NCI-H460 (cell line): ENCODE measurements at regions not wholly inside any gene's neighbourhood (a gene's known extent, or its start where the extent isn't known, plus 50 kb on each side); places are given as distances from the start of the nearest gene placed in this dataset.
"Not testable (repeated sequence)": the region's sequence is repeated elsewhere in the genome, so short reads cannot be mapped to it uniquely, and the experiment has no call there.

Source experiments
- DNase-seq: peaks from one replicate; pipeline ENCODE4 v3.0.0-alpha.2; 2016; ENCODE audit warnings: low read depth; ENCODE audit errors: extremely low read depth

DNA sequence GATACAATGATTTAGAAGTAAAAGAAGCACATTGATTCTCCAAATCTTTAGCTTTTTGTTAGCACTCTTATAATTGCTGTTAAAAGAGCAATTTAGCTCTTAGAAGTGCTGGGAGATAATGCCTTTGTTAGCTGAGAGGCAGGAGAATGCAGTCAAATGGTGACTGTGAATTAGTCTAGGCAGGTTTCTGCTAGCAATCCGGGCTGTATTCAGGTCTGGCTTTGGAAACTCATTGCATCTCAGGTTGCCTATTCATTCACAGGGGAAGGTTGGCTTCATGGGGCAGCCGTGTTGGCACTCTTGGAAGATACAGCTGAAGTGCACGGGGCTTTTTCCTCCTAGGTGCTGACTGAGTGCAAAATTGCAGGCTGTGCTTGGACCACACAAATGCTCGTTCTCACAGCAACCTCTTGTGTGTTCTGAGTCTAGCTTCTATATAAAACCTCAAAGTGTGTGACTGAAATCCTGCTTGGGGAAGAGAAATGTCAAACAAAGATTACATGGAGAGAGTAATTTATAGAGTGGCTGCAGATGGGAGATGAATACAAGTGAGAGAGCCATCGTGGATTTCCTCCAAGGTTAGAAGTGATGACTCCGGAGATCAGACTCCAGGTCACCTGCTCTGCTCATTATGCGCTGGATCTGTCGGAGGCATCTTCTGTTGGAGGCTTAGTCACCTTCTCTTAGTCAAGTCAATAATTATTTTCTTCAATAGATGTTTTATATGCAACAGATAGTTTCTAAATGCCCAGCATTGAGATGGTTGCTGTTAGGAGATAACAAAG is 167.8 kb downstream of the PMAIP1 start:
- no peak for DNase-seq

DNA sequence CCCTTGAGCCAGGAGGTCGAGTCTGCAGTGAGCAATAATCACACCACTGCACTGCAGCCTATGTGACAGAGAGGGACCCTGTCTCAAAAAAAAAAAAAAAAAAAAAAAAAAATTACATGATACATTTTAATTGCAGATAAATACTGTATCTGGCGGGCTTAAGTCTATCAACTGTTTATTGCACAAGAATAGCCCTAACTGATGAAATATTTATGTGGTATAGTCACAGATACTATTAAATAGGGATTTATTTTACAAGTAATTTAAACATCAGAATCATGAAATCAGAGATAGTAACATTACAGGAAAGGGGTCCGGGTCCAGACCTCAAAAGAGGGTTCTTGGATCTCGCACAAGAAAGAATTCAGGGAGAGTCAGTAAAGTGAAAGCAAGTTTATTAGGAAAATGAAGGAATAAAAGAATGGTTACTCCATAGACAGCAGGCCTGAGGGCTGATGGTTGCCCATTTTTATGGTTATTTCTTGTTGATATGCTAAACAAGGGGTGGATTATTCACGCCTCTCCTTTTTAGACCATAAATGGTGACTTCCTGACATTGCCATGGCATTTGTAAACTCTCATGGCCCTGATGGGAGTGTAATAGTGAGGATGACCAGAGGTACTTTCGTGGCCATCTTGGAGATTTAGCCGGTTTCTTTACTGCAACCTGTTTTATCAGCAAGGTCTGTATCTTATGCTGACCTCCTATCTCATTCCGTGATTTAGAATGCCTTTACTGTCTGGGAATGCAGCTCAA is 166.6 kb downstream of the PMAIP1 start:
- DNase-seq, result no peak

DNA sequence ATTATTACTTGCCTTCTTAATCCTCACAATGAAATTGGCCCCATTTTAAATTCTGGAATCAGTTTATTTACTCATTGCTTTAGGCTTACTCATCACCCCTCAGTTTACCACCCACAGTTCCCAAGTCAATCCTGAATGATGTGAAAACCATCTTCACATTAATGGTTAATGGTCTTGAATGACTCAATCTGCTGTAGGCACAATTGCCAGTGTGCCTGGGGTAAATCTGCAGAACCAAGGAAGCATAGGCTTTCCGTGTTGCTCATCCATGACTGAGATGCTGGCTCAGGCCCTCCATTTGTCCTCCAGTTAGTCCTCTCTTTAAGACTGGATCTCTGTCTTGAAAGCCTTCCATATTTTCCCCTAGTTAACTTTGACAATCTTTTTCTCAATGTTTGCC is 164.5 kb downstream of the PMAIP1 start:
- no peak for DNase-seq

DNA sequence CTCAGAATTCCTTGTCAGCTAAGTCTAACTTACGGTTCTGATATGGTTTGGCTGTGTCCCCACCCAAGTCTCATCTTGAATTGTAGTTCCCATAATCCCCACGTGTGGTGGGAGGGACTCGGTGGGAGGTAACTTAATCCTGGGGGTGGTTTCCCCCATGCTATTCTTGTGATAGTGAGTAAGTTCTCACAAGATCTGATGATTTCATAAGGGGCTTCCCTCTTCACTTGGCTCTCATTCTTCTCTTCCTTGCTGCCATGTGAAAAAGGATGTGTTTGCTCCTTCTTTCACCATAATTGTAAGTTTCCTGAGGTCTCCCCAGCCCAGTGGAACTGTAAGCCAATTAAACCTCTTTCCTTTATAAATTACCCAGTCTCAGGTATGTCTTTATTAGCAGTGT is 163.0 kb downstream of the PMAIP1 start:
- not testable (repeated sequence) for DNase-seq

DNA sequence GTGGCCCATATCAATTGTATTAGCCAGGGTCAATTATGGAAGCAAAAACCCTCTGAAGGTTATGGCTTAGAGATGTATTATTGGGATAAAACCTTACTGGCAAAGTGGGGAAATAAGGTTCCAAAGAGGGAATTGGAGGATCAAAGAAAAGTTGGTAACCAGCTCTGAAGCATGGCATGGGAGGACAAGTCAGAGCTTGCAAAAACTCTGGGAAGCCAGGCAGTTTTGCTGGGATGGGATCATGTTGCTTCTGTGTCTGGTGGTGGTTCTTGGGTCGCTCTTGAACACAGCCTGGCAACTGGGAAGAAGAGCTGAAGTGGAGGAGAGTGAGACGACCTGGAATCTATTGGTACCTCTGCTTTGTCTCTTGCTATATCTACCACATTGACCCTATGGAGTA is 162.6 kb downstream of the PMAIP1 start:
- no peak for DNase-seq

DNA sequence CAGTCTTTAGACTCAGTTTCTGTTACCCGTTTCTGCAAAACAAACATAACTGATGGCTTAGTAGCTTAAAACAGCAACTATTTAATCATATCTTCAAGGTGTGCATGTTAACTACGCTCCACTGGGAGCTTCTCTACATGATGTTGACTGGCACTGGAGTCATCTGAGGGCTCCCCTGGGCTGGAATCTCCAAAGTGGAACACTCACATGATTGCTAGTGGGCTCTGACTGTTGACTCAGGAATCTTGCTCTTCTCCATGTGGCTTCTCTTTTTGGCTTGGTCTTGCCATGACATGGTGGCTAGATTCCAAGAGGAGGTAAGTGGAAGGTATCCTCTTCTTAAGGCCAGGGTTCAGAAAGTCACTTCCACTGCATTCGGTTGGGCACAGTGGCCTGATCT is 160.8 kb downstream of the PMAIP1 start:
- no peak for DNase-seq

DNA sequence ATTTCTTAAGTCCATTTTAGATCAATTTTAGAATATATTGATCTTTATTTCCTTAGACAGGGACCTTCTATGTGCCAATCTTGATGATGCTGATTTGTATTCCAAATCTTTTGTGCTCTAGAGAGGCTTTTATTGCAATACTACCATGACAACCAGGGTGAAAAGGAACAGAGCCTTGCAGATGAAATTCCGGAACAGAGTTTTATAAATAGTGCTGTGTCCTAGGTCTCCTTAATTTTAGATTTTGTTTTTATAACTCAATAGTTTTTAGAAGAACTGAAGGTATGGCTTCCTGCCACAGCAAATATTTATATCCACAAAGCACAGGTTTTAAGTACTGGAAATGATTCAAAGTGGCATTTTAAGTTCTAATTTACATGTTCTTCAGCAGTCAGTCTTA is 160.2 kb downstream of the PMAIP1 start:
- DNase-seq, result no peak

DNA sequence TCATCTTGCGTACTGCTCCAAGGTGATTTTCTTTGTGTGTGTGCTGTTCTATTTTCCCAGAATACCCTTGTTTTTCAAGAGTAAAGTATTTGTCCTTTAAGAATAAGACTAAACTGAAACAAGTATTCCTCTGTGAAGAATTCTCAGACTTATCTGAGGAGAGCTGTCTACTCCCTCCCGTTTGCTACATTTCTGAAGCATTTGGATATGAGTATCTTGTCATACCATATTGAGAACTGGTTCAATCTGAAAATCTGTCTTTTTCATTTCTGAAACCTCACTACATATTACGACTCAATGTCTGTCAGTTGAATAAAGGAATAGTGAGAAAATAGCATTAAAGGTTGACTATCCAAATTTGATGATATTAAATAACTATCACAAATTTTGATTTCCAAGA is 159.4 kb downstream of the PMAIP1 start:
- DNase-seq, result no peak

DNA sequence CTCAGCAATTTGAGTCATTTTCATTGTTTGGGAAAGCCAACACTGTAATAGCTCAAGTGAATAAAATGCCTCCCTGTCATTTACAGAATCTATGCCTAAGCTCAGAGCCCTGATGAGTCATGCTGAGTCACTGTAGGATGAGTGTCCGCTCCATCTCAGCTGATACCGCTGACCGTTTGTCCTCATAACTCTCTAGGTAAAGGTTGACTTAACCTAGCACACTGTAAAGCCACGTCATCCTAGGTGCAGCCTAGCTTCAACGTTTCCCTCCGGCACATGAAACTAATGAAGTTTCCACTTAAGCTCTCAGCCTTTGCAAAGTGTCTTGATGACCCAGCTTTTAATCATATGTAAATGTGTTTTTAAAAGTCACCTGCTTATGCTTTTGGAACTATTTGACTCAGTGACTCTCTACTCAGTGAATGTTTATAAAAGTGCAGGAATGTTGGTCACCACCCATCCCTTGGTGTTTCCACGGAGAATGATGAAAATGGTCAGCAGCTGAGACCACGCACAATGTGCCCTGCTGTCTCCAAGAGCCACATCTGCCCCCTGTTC is 154.0 kb downstream of the PMAIP1 start:
- peak; percentile 84 for DNase-seq

DNA sequence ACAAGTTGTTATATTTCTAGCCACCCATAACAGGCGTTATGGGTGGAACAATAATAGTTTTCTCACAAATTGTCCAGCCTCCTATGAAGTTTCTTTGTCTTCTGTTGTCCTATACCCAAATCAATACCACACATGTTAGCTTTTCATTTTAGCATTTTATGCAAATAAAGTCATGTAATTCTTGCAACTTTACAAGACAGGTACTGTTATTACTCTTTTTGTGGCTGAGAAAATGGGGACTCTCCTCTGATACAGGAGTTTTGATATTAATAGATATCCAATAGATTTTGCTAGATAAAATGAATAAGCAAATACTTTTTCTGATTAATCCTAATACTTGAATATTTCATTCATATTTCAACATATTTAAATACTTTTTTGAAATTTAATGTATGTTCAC is 151.0 kb downstream of the PMAIP1 start:
- DNase-seq, result no peak

DNA sequence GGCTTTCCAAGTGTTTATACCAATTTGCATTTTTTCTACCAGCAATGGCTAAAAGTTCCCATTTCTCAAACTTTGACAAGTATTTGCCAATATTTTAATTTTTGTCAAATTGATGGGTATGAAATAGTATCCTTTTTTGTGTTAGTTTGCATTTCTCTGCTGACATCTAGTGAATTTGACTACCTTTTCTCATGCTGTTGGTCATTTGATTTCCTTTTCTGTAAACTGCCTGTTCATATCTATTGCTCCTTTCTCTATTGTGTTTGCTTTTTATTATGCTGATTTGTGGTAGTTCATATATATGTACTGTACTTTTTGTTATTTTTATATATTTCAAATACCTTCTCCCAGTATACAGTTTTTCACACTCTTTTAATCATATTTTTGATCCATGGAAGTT is 149.4 kb downstream of the PMAIP1 start:
- DNase-seq, result no peak

DNA sequence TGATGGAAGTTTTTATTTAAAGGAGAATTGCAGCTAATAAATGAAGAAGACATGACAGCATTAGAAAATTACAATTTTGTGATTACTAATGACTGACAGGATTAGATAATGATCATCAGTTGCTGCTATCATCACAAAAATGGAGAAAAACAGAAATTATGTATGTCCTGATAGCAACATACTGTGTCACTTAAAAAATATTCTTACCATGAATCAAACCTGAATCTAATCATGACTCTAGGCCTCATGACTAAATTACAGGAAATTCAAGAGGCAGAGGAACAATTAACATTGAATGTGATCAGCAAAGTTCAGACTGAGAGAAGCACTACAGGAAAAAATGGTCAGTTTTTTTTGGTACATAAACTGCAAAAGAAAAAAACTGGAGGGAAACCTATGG is 147.8 kb downstream of the PMAIP1 start:
- no peak for DNase-seq

DNA sequence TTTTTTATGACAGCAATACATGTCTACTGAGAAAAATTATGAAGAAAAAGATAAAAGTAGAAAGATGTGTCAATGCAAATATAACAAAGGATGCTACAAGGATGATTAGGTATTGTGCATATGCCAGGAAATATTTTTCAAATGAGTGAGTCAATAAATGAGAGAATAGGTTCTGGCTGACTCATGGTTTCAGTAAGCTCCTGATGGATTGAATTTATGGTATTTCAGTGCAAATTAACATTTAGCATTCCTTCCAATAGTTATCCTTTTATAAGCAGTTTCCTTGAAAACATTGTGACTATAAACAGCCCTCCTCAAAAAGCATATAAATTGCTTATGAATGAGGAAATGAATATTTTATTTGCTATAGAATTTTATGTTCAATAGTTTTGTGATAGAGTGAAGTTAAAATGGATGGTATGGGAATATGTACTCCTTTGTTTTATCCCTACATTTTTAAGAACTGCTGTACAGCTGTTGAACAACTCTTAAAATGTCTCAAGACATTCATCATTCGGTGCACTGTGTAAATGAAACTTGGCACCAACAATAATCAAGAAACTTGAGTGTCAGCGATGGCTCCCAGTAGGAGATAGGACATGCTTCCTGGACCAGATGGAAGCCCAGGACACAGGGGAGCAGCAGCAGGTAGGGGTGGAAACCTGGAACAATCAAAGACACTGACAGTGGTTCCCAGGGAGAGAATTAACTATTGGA is 144.7 kb downstream of the PMAIP1 start:
- no peak for DNase-seq

DNA sequence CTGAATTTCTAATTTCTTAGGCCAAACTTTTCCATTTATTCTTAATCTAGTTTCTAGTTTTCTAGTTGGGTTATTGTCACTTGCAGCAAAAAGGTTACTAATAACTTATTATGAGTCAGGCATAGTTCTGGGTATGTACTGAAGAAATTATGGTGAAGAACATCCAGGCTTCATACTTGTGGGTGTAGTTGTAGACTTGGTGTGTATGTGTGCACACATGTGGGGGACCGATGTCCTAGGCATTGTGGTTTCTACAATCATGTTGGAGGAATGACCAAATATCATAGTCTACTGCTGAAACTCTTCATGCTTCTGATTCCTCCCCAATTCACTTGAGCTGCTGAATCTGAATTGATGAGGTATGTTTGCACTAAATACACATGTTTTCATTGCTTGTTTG is 141.2 kb downstream of the PMAIP1 start:
- DNase-seq, result no peak

DNA sequence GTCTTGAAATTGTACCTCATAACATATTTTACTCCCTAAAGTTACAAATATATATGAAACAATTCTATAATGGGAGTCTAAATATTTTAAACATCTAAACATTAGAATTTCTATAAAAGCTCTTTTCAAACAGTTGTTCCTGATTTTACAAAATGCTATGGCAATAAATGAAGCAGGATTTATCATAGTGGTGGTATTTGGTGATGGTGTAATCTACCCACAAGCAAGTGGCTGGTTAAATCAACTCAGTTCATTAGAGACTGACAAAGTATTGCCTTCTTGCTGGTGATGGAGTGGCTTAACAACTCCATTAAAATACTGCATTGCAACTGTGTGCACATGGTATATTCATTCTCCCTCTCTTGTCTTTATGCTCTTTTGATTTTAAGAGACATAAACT is 138.9 kb downstream of the PMAIP1 start:
- no peak for DNase-seq

DNA sequence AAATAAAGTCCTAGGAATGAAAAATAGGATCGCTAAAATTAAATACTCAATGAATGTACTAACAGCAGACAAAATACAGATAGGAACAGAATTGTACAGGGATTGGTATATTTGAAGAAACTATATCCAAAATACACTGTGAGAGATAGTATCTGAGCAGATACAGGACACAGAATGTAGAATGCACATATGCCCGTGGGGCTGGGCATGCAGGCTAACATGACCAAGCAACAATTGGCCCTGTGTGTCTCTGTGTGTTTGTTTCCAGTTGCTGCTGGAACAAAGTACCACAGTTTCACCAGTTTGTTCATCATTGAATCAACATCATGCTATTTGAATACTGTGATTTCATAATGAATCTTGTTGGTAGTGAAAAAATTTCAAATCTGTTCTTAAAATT is 127.6 kb downstream of the PMAIP1 start:
- no peak for DNase-seq

DNA sequence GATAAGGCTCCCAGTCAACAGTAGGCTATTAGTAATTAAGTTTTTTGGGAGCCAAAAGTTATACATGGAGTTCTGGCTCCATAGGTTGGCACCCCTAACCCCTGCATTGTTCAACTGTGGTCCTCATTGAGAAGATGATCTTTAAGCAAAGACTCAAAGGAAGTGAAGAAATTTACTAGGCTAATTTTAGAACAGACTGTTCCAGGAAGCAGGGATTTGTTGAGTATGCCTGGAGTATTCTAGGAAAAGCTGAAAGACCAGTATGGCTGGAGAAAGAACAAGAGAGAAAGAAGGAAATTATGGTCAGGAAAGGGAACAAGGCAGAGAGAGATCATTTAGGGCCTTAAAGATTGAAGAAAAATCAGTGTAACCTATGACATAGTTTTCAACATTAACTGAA is 125.1 kb downstream of the PMAIP1 start:
- no peak for DNase-seq

DNA sequence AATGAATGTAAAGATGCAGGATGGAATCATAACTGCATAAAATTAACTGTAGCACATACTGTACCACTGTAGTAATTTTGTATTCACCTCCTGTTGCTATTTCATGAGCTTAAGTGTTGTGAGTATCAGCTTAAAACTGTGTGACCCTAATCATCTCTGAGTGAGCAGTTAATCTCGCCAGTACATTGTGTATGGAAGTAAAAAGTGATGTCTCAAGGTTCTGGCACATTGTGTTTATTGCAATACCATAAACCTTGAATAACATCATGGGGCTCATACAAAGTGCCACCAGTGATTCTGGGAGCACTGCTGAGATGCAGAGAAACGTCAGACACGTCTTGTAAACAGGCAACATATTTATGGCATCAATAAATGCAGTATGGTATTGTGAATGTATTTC is 124.5 kb downstream of the PMAIP1 start:
- no peak for DNase-seq

DNA sequence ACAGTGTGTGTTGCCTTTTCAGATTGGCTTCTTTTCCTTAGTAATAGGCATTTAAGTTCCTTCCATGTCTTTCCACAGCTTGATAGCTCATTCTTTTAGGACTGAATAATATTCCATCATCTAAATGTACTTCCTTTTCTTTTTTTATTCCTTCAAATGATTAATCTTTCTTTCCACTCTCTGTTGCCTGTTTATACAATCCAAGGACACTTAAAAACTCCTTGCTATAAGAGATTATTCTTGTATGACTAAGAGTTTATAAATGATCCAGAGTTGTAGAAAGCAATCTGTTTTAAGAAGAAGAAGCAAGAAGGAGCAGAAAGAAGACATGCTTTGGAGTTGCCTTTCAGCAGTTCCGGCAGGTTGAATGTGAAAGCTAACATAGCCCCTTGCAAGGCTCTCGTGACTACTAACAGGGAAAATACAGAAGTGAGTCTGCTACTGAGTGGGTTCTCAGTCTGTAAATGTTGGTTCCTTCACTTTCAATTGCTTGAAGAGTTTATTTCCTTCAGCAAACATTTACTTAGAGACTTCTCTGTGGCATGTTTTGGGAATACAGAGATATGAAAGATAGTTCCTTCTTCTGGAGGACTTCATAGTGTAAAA is 123.0 kb downstream of the PMAIP1 start:
- DNase-seq, result no peak

DNA sequence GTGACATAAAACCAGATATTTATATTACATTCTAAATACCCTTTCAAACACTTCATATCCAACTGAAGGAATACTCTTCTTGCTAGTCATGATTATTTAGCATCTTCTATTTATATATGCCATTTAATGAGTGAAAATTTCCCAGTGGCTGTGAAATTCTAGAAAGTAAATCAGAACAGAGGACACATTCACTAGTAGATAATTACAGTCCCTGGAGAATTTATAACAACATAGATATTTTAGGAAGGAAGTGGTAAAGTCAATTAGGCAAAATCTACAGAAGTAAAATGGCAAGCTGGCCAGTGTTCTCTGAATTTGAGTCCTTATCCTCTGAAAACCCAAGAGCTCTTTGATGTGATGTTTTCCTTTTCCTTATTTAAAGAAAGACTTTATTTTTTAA is 121.8 kb downstream of the PMAIP1 start:
- no peak for DNase-seq
